ENCODE measurements at regions not wholly inside any gene's neighbourhood (a gene's known extent, or its start where the extent isn't known, plus 50 kb on each side); places are given as distances from the start of the nearest gene placed in this dataset.
A peak's percentile ranks its signal among the peaks of the same experiment; 100 is the strongest.
"Not testable (repeated sequence)": the region's sequence is repeated elsewhere in the genome, so short reads cannot be mapped to it uniquely, and the experiment has no call there.

DNA sequence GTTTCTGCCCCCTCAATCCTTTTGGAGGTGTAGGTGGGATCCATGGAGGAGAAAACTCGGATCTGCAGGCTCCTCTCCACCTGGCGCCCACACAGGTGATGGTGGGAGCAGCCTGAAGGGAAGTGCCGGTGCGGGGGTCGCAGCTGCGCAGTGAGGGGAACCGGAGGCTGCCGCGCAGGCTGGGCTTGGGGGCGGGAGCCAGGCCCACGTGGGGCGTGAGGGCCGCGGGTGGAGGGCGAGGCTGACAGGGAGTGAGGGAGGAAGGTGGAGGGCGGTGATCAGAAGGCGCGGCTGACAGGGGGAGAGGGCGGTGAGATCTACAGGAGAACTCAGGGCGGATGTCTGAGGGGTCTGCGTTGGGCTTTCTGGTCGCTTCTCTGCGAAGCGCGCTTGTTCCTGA, 414.7 kb upstream of the NPAP1 start:
- not testable (repeated sequence) for H3K4me2 ChIP-seq; H3K79me2 ChIP-seq (ENCODE audit: insufficient read depth, low read depth); H3K9ac ChIP-seq; H3K27me3 ChIP-seq (ENCODE audit: insufficient read depth, low read depth); H3K4me3 ChIP-seq (IDR thresholded peaks at IDR 0.05; ENCODE audit: insufficient read depth, low read depth, low read length); H3K27ac ChIP-seq; H4K20me1 ChIP-seq (ENCODE audit: insufficient read depth); H3K4me1 ChIP-seq (ENCODE audit: low read depth, poor library complexity, severe bottlenecking); H3K36me3 ChIP-seq (ENCODE audit: insufficient read depth); H2AFZ ChIP-seq (ENCODE audit: low read depth)

DNA sequence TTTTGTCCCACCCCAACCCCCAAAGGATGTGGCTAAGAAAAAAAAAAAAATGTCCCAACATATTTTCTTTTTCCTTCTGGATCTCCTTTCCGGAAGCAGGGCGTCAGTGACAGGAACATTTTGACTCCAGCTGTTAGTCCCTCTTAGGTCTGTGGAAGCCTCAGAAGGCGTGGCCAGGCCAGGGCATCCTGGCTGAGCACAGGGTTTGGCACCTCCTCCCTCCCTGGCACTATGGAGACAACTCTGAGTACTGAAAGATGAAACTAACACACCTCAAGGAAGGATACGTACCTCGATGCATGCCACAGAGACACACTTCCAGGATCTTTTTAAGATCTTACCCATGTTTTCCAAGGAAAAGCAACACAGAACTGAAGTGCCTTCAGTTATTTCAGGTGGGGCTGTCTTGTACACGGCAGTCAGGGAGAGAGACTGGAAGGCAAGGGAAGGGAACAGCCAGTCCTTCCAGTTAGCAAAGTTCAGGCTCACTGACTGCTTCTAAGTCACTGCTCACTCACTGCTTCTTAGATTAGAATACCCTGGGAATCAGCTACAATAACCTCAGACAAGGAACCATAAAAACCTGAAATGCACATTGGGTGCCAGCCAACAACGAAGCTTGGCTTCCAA, 406.9 kb upstream of the NPAP1 start:
- not testable (repeated sequence) for H2AFZ ChIP-seq (ENCODE audit: low read depth); H3K27me3 ChIP-seq (ENCODE audit: insufficient read depth, low read depth); H3K4me1 ChIP-seq (ENCODE audit: low read depth, poor library complexity, severe bottlenecking); H3K4me3 ChIP-seq (IDR thresholded peaks at IDR 0.05; ENCODE audit: insufficient read depth, low read depth, low read length); H3K9ac ChIP-seq; H3K36me3 ChIP-seq (ENCODE audit: insufficient read depth); H4K20me1 ChIP-seq (ENCODE audit: insufficient read depth); H3K27ac ChIP-seq; H3K79me2 ChIP-seq (ENCODE audit: insufficient read depth, low read depth); H3K4me2 ChIP-seq

DNA sequence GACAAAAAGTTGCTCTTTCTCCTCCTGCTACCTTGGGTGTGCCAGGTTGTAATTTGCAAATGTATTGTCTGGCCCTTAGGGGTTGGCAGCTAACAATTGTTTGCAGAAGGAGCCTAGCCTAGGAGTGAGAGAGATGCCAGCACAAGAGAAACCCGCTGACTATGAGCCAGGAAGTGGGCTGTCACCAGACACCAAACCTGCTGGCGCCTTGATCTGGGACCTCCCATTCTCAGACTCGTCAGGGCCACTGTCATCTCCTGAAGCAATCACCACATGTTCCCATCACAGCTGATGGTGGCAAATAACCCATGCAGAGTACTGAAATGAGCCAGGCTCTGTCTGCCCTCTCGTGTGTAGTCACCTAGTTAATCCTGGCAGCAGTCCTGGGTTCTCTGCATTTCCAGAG, 406.4 kb upstream of the NPAP1 start:
- TF ChIP-seq, protein P1, sequence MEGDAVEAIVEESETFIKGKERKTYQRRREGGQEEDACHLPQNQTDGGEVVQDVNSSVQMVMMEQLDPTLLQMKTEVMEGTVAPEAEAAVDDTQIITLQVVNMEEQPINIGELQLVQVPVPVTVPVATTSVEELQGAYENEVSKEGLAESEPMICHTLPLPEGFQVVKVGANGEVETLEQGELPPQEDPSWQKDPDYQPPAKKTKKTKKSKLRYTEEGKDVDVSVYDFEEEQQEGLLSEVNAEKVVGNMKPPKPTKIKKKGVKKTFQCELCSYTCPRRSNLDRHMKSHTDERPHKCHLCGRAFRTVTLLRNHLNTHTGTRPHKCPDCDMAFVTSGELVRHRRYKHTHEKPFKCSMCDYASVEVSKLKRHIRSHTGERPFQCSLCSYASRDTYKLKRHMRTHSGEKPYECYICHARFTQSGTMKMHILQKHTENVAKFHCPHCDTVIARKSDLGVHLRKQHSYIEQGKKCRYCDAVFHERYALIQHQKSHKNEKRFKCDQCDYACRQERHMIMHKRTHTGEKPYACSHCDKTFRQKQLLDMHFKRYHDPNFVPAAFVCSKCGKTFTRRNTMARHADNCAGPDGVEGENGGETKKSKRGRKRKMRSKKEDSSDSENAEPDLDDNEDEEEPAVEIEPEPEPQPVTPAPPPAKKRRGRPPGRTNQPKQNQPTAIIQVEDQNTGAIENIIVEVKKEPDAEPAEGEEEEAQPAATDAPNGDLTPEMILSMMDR (conservative IDR thresholded peaks at IDR 0.05; ENCODE audit: low read depth, low read length), result no peak
- H3K79me2 ChIP-seq (ENCODE audit: insufficient read depth, low read depth), result no peaks in the 10 kb centered on the region
- H3K4me3 ChIP-seq (IDR thresholded peaks at IDR 0.05; ENCODE audit: insufficient read depth, low read depth, low read length), result no peak overlapping the region
- H3K27ac ChIP-seq, result no peak overlapping the region
- H3K9ac ChIP-seq, result no peak overlapping the region
- no peak overlapping the region for H3K4me2 ChIP-seq
- H3K36me3 ChIP-seq (ENCODE audit: insufficient read depth), result no peaks in the 10 kb centered on the region
- no peaks in the 10 kb centered on the region for H3K4me1 ChIP-seq (ENCODE audit: low read depth, poor library complexity, severe bottlenecking)
- no peak overlapping the region for H2AFZ ChIP-seq (ENCODE audit: low read depth)
- no peaks in the 10 kb centered on the region for H4K20me1 ChIP-seq (ENCODE audit: insufficient read depth)
- no peaks in the 10 kb centered on the region for H3K27me3 ChIP-seq (ENCODE audit: insufficient read depth, low read depth)

DNA sequence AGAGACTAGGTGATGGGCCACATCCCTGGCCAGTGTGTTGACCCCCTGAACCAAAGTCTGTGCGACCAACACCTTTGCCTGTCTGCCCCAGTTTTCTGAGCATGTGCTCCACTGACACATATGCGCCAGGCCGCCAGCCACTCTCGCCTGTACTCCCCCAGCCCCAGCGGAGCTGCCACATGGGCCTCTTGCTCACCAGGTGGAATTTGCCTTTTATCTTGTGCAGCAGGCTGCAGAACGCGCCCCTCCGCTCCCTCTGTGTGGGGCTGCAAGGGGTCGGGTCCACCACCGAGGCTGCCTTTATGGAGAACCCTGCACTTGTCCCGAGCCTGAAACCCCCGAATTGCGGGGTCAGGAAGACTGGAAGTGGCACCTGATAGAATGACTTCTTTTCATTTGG, 405.7 kb upstream of the NPAP1 start:
- Histone ChIP-seq H3K4me3 (IDR thresholded peaks at IDR 0.05; ENCODE audit: insufficient read depth, low read depth, low read length) (no peak overlapping the region), H3K9ac (no peak overlapping the region), H3K79me2 (ENCODE audit: insufficient read depth, low read depth) (no peaks in the 10 kb centered on the region), H2AFZ (ENCODE audit: low read depth) (no peak overlapping the region), H3K4me1 (ENCODE audit: low read depth, poor library complexity, severe bottlenecking) (no peaks in the 10 kb centered on the region), H3K36me3 (ENCODE audit: insufficient read depth) (no peaks in the 10 kb centered on the region), H4K20me1 (ENCODE audit: insufficient read depth) (no peaks in the 10 kb centered on the region), H3K27ac (no peak overlapping the region), H3K4me2 (no peak overlapping the region), H3K27me3 (ENCODE audit: insufficient read depth, low read depth) (no peaks in the 10 kb centered on the region)
- TF ChIP-seq, protein P1 (conservative IDR thresholded peaks at IDR 0.05; ENCODE audit: low read depth, low read length), result no peak

DNA sequence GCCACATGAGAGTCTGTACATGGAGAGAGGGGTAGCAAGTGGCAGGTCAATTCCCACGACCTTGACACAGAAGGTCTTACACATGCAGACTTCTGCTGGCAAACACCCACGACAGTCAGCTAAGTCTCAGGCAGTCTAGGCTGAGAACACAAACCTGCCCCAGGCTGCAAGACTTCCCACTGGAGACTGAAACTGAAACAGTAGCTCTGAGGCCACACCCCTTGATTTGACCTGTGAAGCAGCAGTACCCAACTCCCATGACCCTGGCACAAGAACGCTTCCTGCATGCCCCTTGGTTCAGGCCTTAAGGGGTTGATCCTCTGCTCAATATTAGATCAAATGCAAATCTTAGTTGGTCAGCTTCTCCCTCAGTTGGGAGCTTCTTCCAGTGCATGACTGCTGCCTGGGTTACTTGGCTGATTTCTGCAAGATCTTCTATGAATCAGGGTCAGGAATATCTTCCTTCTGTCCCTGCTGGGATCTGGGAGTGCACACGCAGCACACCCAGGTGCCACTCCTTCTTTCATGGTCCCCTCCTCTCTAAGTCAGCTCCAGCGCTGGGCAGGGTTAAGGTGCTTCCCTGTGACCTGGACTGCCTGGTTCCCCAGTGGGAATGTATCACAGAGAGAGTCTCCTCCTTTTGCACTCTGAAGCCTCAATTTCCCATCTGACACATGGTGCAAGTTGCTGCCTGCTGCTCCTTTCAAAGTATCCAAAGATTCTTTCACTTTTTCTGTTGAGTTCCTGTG, 403.9 kb upstream of the NPAP1 start:
- H3K9ac ChIP-seq; H3K4me1 ChIP-seq (ENCODE audit: low read depth, poor library complexity, severe bottlenecking); H4K20me1 ChIP-seq (ENCODE audit: insufficient read depth); H3K36me3 ChIP-seq (ENCODE audit: insufficient read depth); H3K79me2 ChIP-seq (ENCODE audit: insufficient read depth, low read depth); H3K4me2 ChIP-seq; H3K27me3 ChIP-seq (ENCODE audit: insufficient read depth, low read depth); H3K4me3 ChIP-seq (IDR thresholded peaks at IDR 0.05; ENCODE audit: insufficient read depth, low read depth, low read length); H3K27ac ChIP-seq: not testable (repeated sequence)
- 0 out of 2 replicates have a peak overlapping the region, but pooled peaks have one; percentile 1 for H2AFZ ChIP-seq (ENCODE audit: low read depth)

DNA sequence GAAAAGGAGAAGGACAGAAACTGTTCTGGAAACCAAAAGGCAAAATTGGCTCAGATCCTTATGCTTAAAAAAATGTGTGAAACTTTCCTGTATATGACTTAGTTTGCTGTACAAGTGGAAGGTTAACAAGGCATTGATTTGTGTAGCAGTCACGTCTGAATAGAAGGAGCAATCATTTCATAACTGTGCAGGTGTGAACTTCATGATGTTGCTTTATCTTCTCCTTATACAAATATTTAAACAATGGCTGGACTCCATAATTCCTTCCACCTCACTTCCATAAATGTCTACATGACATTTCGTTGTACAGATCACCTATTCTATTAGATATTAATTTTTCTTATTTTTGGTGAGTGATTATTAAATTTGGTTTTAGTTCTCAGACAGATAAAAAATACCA, 382.7 kb upstream of the NPAP1 start:
- no peak overlapping the region for H3K27ac ChIP-seq
- H3K4me1 ChIP-seq (ENCODE audit: low read depth, poor library complexity, severe bottlenecking), result no peaks in the 10 kb centered on the region
- no peak overlapping the region for H3K4me2 ChIP-seq
- H3K9ac ChIP-seq, result no peak overlapping the region
- H3K79me2 ChIP-seq (ENCODE audit: insufficient read depth, low read depth), result no peaks in the 10 kb centered on the region
- H3K4me3 ChIP-seq (IDR thresholded peaks at IDR 0.05; ENCODE audit: insufficient read depth, low read depth, low read length), result no peak overlapping the region
- no peaks in the 10 kb centered on the region for H3K36me3 ChIP-seq (ENCODE audit: insufficient read depth)
- H2AFZ ChIP-seq (ENCODE audit: low read depth), result no peak overlapping the region
- TF ChIP-seq, protein P1 (conservative IDR thresholded peaks at IDR 0.05; ENCODE audit: low read depth, low read length), result no peak
- no peaks in the 10 kb centered on the region for H3K27me3 ChIP-seq (ENCODE audit: insufficient read depth, low read depth)
- H4K20me1 ChIP-seq (ENCODE audit: insufficient read depth), result no peaks in the 10 kb centered on the region

DNA sequence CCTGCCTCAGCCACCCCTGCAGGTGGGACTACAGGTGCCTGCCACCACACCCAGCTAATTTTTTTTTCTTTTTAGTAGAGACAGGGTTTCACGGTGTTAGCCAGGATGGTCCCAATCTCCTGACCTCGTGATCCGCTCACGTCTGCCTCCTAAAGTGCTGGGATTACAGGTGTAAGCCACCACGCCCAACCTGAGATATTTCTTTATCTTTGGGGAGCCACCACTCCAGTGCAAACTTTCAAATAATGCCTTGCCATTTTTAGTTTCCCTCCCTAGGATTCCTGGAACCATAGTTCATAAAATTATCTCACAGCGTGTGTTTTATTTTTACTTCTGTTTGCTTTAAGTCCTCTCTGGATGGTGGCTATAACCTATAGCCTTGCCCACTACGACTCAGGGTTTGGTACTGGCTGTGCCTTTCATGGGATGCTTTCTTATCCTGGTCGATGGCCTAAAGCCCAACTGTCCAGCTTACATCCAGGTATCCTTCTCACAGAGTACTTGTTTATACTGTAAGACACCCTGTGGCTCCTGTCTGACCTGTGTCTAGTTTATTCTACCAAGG, 374.7 kb upstream of the NPAP1 start:
- H3K79me2 ChIP-seq (ENCODE audit: insufficient read depth, low read depth); H3K27me3 ChIP-seq (ENCODE audit: insufficient read depth, low read depth); H3K27ac ChIP-seq; H3K4me3 ChIP-seq (IDR thresholded peaks at IDR 0.05; ENCODE audit: insufficient read depth, low read depth, low read length); H3K4me1 ChIP-seq (ENCODE audit: low read depth, poor library complexity, severe bottlenecking); H3K4me2 ChIP-seq; H2AFZ ChIP-seq (ENCODE audit: low read depth); H3K9ac ChIP-seq; H3K36me3 ChIP-seq (ENCODE audit: insufficient read depth); H4K20me1 ChIP-seq (ENCODE audit: insufficient read depth): not testable (repeated sequence)

Data from KMS-11 (cell line).